ENCODE measurements at regions not wholly inside any gene's neighbourhood (a gene's known extent, or its start where the extent isn't known, plus 50 kb on each side); places are given as distances from the start of the nearest gene placed in this dataset.
"Not testable (repeated sequence)": the region's sequence is repeated elsewhere in the genome, so short reads cannot be mapped to it uniquely, and the experiment has no call there.

GRCh38 chr6:44740566-44741120 lies 353.1 kb downstream of the CDC5L start:
- H3K4me1 Mint-ChIP-seq: no peaks in the 10 kb centered on the region
- peaks cover 15% of the 10 kb centered on the region for H3K27me3 Mint-ChIP-seq
- H3K4me1 ChIP-seq (ENCODE audit: control insufficient read depth, insufficient read depth, low read length, poor library complexity, severe bottlenecking): no peaks in the 10 kb centered on the region
- no peak overlapping the region for H3K27ac ChIP-seq (ENCODE audit: insufficient read depth, low read length, poor library complexity, severe bottlenecking)
- no peaks in the 10 kb centered on the region for H3K27me3 ChIP-seq (ENCODE audit: control insufficient read depth, insufficient read depth, low read length)
- H3K9me3 Mint-ChIP-seq: peaks cover 0 to 6% (median 2%) of the 10 kb centered on the region in 7 donors
- H3K9me3 ChIP-seq (ENCODE audit: control insufficient read depth in 2 of 2, low read length in 2 of 2): peaks cover 0 to 4% of the 10 kb centered on the region in 2 experiments
- ATAC-seq (ENCODE audit: low read depth in 2 of 2) (no peak), DNase-seq (no peak)
- no peaks in the 10 kb centered on the region for H3K36me3 Mint-ChIP-seq
- no peaks in the 10 kb centered on the region for H3K36me3 ChIP-seq (ENCODE audit: control insufficient read depth, insufficient read depth, low read length)
- no peak overlapping the region for H3K4me3 ChIP-seq (ENCODE audit: low read depth, low read length)
- H3K27ac Mint-ChIP-seq: no peak overlapping the region
- no peak overlapping the region for H3K4me3 Mint-ChIP-seq

DNA sequence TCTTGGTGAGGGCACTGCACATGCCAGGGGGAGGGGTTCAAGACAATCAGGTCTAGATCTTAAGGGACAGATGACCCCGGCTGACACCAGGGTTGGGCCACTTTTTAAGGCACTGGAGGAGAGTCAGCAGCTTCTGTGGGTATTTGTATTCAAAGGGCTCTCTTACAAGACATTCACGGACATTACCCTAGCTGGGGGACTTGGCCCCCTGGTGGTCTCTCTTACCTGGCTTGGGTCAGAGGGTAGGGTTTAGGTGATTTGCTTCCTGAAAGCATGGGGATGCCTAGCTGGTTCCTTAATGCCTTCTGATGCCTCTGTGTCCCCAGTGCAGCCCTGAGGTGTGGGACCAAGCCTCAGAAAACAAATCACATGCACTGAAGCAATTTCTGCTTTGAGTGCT lies 354.7 kb downstream of the CDC5L start:
- Histone ChIP-seq H3K4me1 (ENCODE audit: control insufficient read depth, insufficient read depth, low read length, poor library complexity, severe bottlenecking) (no peaks in the 10 kb centered on the region), H3K27me3 (ENCODE audit: control insufficient read depth, insufficient read depth, low read length) (no peaks in the 10 kb centered on the region), H3K9me3 (ENCODE audit: control insufficient read depth in 2 of 2, low read length in 2 of 2) (peaks cover 0 to 4% of the 10 kb centered on the region in 2 experiments), H3K36me3 (ENCODE audit: control insufficient read depth, insufficient read depth, low read length) (no peaks in the 10 kb centered on the region), H3K4me3 (ENCODE audit: low read depth, low read length) (no peak overlapping the region), H3K27ac (ENCODE audit: insufficient read depth, low read length, poor library complexity, severe bottlenecking) (no peak overlapping the region)
- H3K27ac Mint-ChIP-seq: no peak overlapping the region
- ATAC-seq (ENCODE audit: low read depth in 2 of 2) (no peak), DNase-seq (no peak)
- no peak overlapping the region for H3K4me3 Mint-ChIP-seq
- H3K9me3 Mint-ChIP-seq: peaks cover 0 to 6% (median 2%) of the 10 kb centered on the region in 7 donors
- H3K27me3 Mint-ChIP-seq: peaks cover 23% of the 10 kb centered on the region
- H3K4me1 Mint-ChIP-seq: no peaks in the 10 kb centered on the region
- H3K36me3 Mint-ChIP-seq: no peaks in the 10 kb centered on the region

- Mint-ChIP-seq H3K36me3 (no peaks in the 10 kb centered on the region), H3K4me3 (no peak overlapping the region)
Observed at GRCh38 chr6:44742828-44743372, 355.4 kb downstream of the CDC5L start.

GRCh38 chr6:44760116-44760515 lies 372.6 kb downstream of the CDC5L start:
- H3K36me3 ChIP-seq (ENCODE audit: control insufficient read depth, insufficient read depth, low read length); H3K4me1 ChIP-seq (ENCODE audit: control insufficient read depth, insufficient read depth, low read length, poor library complexity, severe bottlenecking); H3K4me1 Mint-ChIP-seq; H3K27me3 Mint-ChIP-seq; H3K4me3 ChIP-seq (ENCODE audit: low read depth, low read length); H3K4me3 Mint-ChIP-seq; H3K27ac ChIP-seq (ENCODE audit: insufficient read depth, low read length, poor library complexity, severe bottlenecking); H3K36me3 Mint-ChIP-seq; H3K27ac Mint-ChIP-seq; H3K27me3 ChIP-seq (ENCODE audit: control insufficient read depth, insufficient read depth, low read length); DNase-seq; ATAC-seq (ENCODE audit: low read depth in 2 of 2): not testable (repeated sequence)
- H3K9me3 Mint-ChIP-seq: peaks cover 0 to 58% (median 12%) of the 10 kb centered on the region in 7 donors
- H3K9me3 ChIP-seq (ENCODE audit: control insufficient read depth in 2 of 2, low read length in 2 of 2): peaks cover 19 to 20% of the 10 kb centered on the region in 2 experiments

More at GRCh38 chr6:44742828-44743372, 355.4 kb downstream of the CDC5L start:
- Histone ChIP-seq H3K27me3 (ENCODE audit: control insufficient read depth, insufficient read depth, low read length) (no peaks in the 10 kb centered on the region), H3K9me3 (ENCODE audit: control insufficient read depth in 2 of 2, low read length in 2 of 2) (peaks cover 0 to 4% of the 10 kb centered on the region in 2 experiments), H3K27ac (ENCODE audit: insufficient read depth, low read length, poor library complexity, severe bottlenecking) (no peak overlapping the region), H3K4me1 (ENCODE audit: control insufficient read depth, insufficient read depth, low read length, poor library complexity, severe bottlenecking) (no peaks in the 10 kb centered on the region), H3K4me3 (ENCODE audit: low read depth, low read length) (no peak overlapping the region), H3K36me3 (ENCODE audit: control insufficient read depth, insufficient read depth, low read length) (no peaks in the 10 kb centered on the region)
- DNase-seq (no peak), ATAC-seq (ENCODE audit: low read depth in 2 of 2) (no peak)
- H3K9me3 Mint-ChIP-seq: peaks cover 0 to 6% (median 2%) of the 10 kb centered on the region in 7 donors
- peaks cover 23% of the 10 kb centered on the region for H3K27me3 Mint-ChIP-seq
- H3K4me1 Mint-ChIP-seq: no peaks in the 10 kb centered on the region
- H3K27ac Mint-ChIP-seq: no peak overlapping the region

DNA sequence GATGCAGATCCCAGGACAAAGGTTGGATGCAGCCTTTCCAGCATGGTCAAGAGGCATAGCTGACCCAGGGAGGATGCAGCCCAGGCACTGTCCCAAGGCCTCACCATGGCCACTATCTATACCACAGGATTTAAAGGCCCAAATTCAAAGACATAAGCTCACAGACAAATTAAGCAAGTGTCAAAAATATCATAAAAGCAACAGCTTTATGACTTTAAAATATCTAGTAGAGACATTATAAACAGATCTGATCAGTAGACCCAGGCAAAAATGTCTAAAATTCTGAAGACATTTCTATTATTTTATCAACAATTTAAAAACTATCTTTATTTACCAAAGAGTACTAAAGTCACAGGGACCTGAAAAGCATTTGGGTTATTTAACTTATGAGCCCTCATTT lies 373.5 kb downstream of the CDC5L start:
- no peaks in the 10 kb centered on the region for H3K27me3 ChIP-seq (ENCODE audit: control insufficient read depth, insufficient read depth, low read length)
- no peak overlapping the region for H3K4me3 Mint-ChIP-seq
- H3K9me3 ChIP-seq (ENCODE audit: control insufficient read depth in 2 of 2, low read length in 2 of 2): peaks cover 19 to 20% of the 10 kb centered on the region in 2 experiments
- DNase-seq (no peak), ATAC-seq (ENCODE audit: low read depth in 2 of 2) (no peak)
- peaks cover 0 to 59% (median 16%) of the 10 kb centered on the region in 7 donors for H3K9me3 Mint-ChIP-seq
- no peaks in the 10 kb centered on the region for H3K36me3 Mint-ChIP-seq
- H3K4me1 Mint-ChIP-seq: no peaks in the 10 kb centered on the region
- H3K27me3 Mint-ChIP-seq: peaks cover 5% of the 10 kb centered on the region
- H3K4me3 ChIP-seq (ENCODE audit: low read depth, low read length): no peak overlapping the region
- H3K36me3 ChIP-seq (ENCODE audit: control insufficient read depth, insufficient read depth, low read length): no peaks in the 10 kb centered on the region
- H3K27ac ChIP-seq (ENCODE audit: insufficient read depth, low read length, poor library complexity, severe bottlenecking): no peak overlapping the region
- H3K27ac Mint-ChIP-seq: no peak overlapping the region
- H3K4me1 ChIP-seq (ENCODE audit: control insufficient read depth, insufficient read depth, low read length, poor library complexity, severe bottlenecking): no peaks in the 10 kb centered on the region

DNA sequence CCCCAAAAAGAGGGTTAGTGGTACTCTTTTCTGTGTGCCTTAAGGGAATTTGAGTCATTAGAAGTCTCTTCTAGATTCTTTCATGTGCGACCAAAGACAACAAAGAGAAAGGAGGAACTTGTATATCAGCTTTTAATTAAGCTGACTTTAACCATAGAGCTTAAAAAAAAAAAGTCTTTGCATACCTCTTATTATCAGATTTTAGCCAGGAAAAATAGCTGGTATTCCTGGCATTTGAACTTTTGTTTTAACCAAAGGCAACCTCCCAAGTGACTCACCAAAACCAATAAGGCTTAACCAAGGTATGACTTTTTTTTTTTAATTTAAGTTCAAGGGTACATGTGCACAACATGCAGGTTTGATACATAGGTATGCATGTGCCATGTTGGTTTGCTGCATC lies 375.0 kb downstream of the CDC5L start:
- H3K9me3 Mint-ChIP-seq: peaks cover 0 to 59% (median 16%) of the 10 kb centered on the region in 7 donors
- H3K36me3 ChIP-seq (ENCODE audit: control insufficient read depth, insufficient read depth, low read length): no peaks in the 10 kb centered on the region
- ATAC-seq (ENCODE audit: low read depth in 2 of 2) (no peak), DNase-seq (no peak)
- H3K4me3 ChIP-seq (ENCODE audit: low read depth, low read length): no peak overlapping the region
- peaks cover 19 to 20% of the 10 kb centered on the region in 2 experiments for H3K9me3 ChIP-seq (ENCODE audit: control insufficient read depth in 2 of 2, low read length in 2 of 2)
- no peak overlapping the region for H3K27ac ChIP-seq (ENCODE audit: insufficient read depth, low read length, poor library complexity, severe bottlenecking)
- peaks cover 5% of the 10 kb centered on the region for H3K27me3 Mint-ChIP-seq
- H3K4me1 ChIP-seq (ENCODE audit: control insufficient read depth, insufficient read depth, low read length, poor library complexity, severe bottlenecking): no peaks in the 10 kb centered on the region
- H3K27ac Mint-ChIP-seq: no peak overlapping the region
- no peaks in the 10 kb centered on the region for H3K4me1 Mint-ChIP-seq
- H3K4me3 Mint-ChIP-seq: no peak overlapping the region
- no peaks in the 10 kb centered on the region for H3K36me3 Mint-ChIP-seq
- peaks cover 2% of the 10 kb centered on the region for H3K27me3 ChIP-seq (ENCODE audit: control insufficient read depth, insufficient read depth, low read length)

- no peaks in the 10 kb centered on the region for H3K4me1 ChIP-seq (ENCODE audit: control insufficient read depth, insufficient read depth, low read length, poor library complexity, severe bottlenecking)
- no peak for ATAC-seq (ENCODE audit: low read depth in 2 of 2)
- no peak for DNase-seq
- H3K27me3 ChIP-seq (ENCODE audit: control insufficient read depth, insufficient read depth, low read length): peaks cover 4% of the 10 kb centered on the region
- H3K9me3 ChIP-seq (ENCODE audit: control insufficient read depth in 2 of 2, low read length in 2 of 2): no peaks in the 10 kb centered on the region
- H3K4me3 ChIP-seq (ENCODE audit: low read depth, low read length): no peak overlapping the region
- no peak overlapping the region for H3K27ac ChIP-seq (ENCODE audit: insufficient read depth, low read length, poor library complexity, severe bottlenecking)
- H3K27ac Mint-ChIP-seq: no peak overlapping the region
- H3K4me3 Mint-ChIP-seq: no peak overlapping the region
- peaks cover 0 to 4% (median 2%) of the 10 kb centered on the region in 4 donors for H3K4me1 Mint-ChIP-seq
- H3K27me3 Mint-ChIP-seq: peaks cover 5% of the 10 kb centered on the region
- peaks cover 0 to 6% (median 0%) of the 10 kb centered on the region in 7 donors for H3K9me3 Mint-ChIP-seq
- H3K36me3 ChIP-seq (ENCODE audit: control insufficient read depth, insufficient read depth, low read length): no peaks in the 10 kb centered on the region
- H3K36me3 Mint-ChIP-seq: no peaks in the 10 kb centered on the region
Observed at GRCh38 chr6:44771647-44772415, 384.3 kb downstream of the CDC5L start.

Measured in CD4-positive, CD25-positive, alpha-beta regulatory T cell (primary cell).